ENCODE measurements at regions not wholly inside any gene's neighbourhood (a gene's known extent, or its start where the extent isn't known, plus 50 kb on each side); places are given as distances from the start of the nearest gene placed in this dataset.

DNA sequence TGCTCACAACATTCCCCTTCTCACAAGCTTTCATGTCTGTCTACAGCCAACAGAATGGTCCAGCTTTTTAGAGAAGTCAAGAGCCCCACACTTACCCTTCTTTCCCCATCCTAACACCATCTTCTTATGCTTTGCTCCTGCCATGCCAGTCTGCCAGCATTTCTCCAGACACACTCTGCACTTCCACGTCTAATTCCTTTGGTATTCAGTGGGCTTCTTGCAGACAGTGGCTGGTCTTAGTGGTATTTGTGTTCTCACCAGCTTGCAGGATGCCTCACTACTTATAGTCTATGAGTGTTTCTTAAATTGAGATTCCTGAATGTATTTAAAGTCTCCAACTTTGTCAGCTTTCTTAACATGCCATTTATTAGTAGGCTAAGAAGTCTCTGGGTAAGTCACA is 154.4 kb downstream of the BBOX1 start:
- POLR2A ChIA-PET, result interaction anchor here (0.5 to 0.6 kb wide), 2 partner anchors 82 to 1558 kb away, joined by 3 read pairs; no protein-coding TSS in a partner anchor
- intact Hi-C loops (cut with micrococcal nuclease; ENCODE audit: unreplicated experiment), result no loop called here
- TF ChIP-seq, protein P1, sequence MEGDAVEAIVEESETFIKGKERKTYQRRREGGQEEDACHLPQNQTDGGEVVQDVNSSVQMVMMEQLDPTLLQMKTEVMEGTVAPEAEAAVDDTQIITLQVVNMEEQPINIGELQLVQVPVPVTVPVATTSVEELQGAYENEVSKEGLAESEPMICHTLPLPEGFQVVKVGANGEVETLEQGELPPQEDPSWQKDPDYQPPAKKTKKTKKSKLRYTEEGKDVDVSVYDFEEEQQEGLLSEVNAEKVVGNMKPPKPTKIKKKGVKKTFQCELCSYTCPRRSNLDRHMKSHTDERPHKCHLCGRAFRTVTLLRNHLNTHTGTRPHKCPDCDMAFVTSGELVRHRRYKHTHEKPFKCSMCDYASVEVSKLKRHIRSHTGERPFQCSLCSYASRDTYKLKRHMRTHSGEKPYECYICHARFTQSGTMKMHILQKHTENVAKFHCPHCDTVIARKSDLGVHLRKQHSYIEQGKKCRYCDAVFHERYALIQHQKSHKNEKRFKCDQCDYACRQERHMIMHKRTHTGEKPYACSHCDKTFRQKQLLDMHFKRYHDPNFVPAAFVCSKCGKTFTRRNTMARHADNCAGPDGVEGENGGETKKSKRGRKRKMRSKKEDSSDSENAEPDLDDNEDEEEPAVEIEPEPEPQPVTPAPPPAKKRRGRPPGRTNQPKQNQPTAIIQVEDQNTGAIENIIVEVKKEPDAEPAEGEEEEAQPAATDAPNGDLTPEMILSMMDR (conservative IDR thresholded peaks at IDR 0.05; ENCODE audit: low read length), result no peak
- no peak for TF ChIP-seq EZH2phosphoT487 (IDR thresholded peaks at IDR 0.05; ENCODE audit: borderline replicate concordance, low read depth, low read length)
- no TSS peak for BruUV-seq (replicated peaks)
- no peak for DNase-seq (ENCODE audit: low spot score)
- Histone ChIP-seq H3K79me2 (ENCODE audit: insufficient read depth, low read depth, low read length) (no peaks in the 10 kb centered on the region), H4K20me1 (ENCODE audit: insufficient read depth, low read length) (no peaks in the 10 kb centered on the region), H3K9me2 (ENCODE audit: insufficient read depth, low read length) (no peaks in the 10 kb centered on the region), H2AFZ (ENCODE audit: low read length) (no peak overlapping the region), H3K27ac (ENCODE audit: low read depth, low read length, poor library complexity, severe bottlenecking) (no peak overlapping the region), H3K4me2 (ENCODE audit: low read length) (no peak overlapping the region), H3K4me3 (ENCODE audit: low read depth, low read length, poor library complexity, severe bottlenecking) (no peak overlapping the region), H3K9me3 (ENCODE audit: low read length) (no peaks in the 10 kb centered on the region), H3K4me1 (ENCODE audit: insufficient read depth, low read length, poor library complexity, severe bottlenecking) (no peaks in the 10 kb centered on the region), H3K36me3 (ENCODE audit: insufficient read depth, low read length) (no peaks in the 10 kb centered on the region)
- CTCF ChIA-PET (ENCODE audit: unreplicated experiment), result no interaction called here

DNA sequence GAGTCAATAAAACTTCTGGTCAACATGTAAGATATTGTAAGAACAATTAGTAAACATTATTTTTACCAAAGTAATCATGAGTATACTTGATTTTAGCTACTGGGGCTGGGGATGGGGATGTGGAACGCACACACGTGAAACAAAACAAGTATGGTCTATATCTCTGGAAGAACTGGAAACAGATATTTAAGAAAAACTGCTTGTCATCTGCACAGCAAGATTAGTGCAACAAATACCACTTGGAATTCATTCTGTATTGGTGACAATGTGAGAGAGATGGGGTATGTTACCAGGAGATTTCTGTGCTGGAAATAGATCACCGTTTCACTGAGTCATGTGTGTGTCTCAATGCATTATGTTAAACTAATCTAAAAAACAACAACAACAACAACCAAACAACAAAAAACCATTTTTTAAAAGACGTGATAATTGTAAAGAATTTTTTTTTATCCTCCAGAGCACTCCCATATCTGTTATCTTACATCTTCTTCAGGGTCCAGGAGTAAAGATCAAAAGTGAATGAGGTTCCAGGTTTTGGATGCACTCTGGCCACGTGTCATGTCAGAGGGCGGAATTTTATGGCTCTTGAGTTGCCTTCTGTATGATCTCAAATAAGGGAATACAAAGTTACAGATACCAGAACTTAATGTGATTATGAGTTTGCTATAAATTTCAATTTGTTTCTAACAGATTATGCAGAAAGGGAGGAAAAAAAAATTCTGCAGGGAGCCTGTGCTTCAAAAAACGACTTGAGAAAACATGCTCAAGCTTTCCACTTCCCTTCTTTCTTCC is 153.0 kb downstream of the BBOX1 start:
- POLR2A ChIA-PET, result no interaction called here

DNA sequence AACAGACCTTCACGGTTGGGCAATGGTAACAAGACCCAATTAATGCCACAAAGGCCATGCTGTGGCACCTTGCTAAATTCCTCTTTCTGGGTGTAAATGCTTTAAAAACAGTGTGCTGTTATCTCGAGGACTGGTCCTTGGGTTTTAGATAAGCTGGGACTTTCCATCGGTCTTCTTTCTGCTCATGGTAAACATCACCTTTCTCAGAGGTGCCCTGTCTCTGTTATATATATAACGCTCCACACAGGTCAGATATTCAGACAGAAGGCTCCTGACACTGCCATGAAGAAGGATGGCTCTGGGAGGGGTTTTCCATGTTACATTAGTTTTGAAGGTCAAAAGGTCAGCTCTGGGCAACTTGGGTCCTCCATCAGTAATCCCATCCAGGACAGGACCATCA is 151.6 kb downstream of the BBOX1 start:
- Histone ChIP-seq H3K9me3 (ENCODE audit: low read length) (no peaks in the 10 kb centered on the region), H4K20me1 (ENCODE audit: insufficient read depth, low read length) (no peaks in the 10 kb centered on the region), H3K27ac (ENCODE audit: low read depth, low read length, poor library complexity, severe bottlenecking) (no peak overlapping the region), H3K4me2 (ENCODE audit: low read length) (no peak overlapping the region), H3K9me2 (ENCODE audit: insufficient read depth, low read length) (no peaks in the 10 kb centered on the region), H3K4me1 (ENCODE audit: insufficient read depth, low read length, poor library complexity, severe bottlenecking) (no peaks in the 10 kb centered on the region), H2AFZ (ENCODE audit: low read length) (no peak overlapping the region), H3K4me3 (ENCODE audit: low read depth, low read length, poor library complexity, severe bottlenecking) (no peak overlapping the region), H3K36me3 (ENCODE audit: insufficient read depth, low read length) (no peaks in the 10 kb centered on the region), H3K79me2 (ENCODE audit: insufficient read depth, low read depth, low read length) (no peaks in the 10 kb centered on the region)
- no peak for TF ChIP-seq EZH2phosphoT487 (IDR thresholded peaks at IDR 0.05; ENCODE audit: borderline replicate concordance, low read depth, low read length)
- TF ChIP-seq, protein P1 (conservative IDR thresholded peaks at IDR 0.05; ENCODE audit: low read length), result no peak
- CTCF ChIA-PET (ENCODE audit: unreplicated experiment), result no interaction called here
- POLR2A ChIA-PET, result no interaction called here
- intact Hi-C loops (cut with micrococcal nuclease; ENCODE audit: unreplicated experiment), result no loop called here
- no TSS peak for BruUV-seq (replicated peaks)
- no peak for DNase-seq (ENCODE audit: low spot score)

More for the DNA sequence above, 153.0 kb downstream of the BBOX1 start:
- no peak for DNase-seq (ENCODE audit: low spot score)
- no TSS peak for BruUV-seq (replicated peaks)
- Histone ChIP-seq H3K4me2 (ENCODE audit: low read length) (no peak overlapping the region), H3K79me2 (ENCODE audit: insufficient read depth, low read depth, low read length) (no peaks in the 10 kb centered on the region), H3K36me3 (ENCODE audit: insufficient read depth, low read length) (no peaks in the 10 kb centered on the region), H3K27ac (ENCODE audit: low read depth, low read length, poor library complexity, severe bottlenecking) (no peak overlapping the region), H4K20me1 (ENCODE audit: insufficient read depth, low read length) (no peaks in the 10 kb centered on the region), H2AFZ (ENCODE audit: low read length) (no peak overlapping the region), H3K9me2 (ENCODE audit: insufficient read depth, low read length) (no peaks in the 10 kb centered on the region), H3K4me3 (ENCODE audit: low read depth, low read length, poor library complexity, severe bottlenecking) (no peak overlapping the region), H3K4me1 (ENCODE audit: insufficient read depth, low read length, poor library complexity, severe bottlenecking) (no peaks in the 10 kb centered on the region), H3K9me3 (ENCODE audit: low read length) (no peaks in the 10 kb centered on the region)
- CTCF ChIA-PET (ENCODE audit: unreplicated experiment), result no interaction called here
- TF ChIP-seq, protein P1 (conservative IDR thresholded peaks at IDR 0.05; ENCODE audit: low read length), result no peak
- TF ChIP-seq EZH2phosphoT487 (IDR thresholded peaks at IDR 0.05; ENCODE audit: borderline replicate concordance, low read depth, low read length), result no peak
- intact Hi-C loops (cut with micrococcal nuclease; ENCODE audit: unreplicated experiment), result no loop called here

Measured in OCI-LY7 (cell line).